Dedifferentiated amniotic fluid mesenchymal stem cell (primary cell): ENCODE measurements at regions not wholly inside any gene's neighbourhood (a gene's known extent, or its start where the extent isn't known, plus 50 kb on each side); places are given as distances from the start of the nearest gene placed in this dataset.
"Not testable (repeated sequence)": the region's sequence is repeated elsewhere in the genome, so short reads cannot be mapped to it uniquely, and the experiment has no call there.

Source experiments
- DNase-seq: peaks from one replicate; pipeline ENCODE4 v3.0.0-alpha.2; 2016; ENCODE audit errors: extremely low spot score

- not testable (repeated sequence) for DNase-seq
Observed at GRCh38 chr18:24624421-24624820, 164.0 kb downstream of the HRH4 start.

- DNase-seq = no peak
Observed at GRCh38 chr18:24627644-24628315, 167.3 kb downstream of the HRH4 start.

GRCh38 chr18:24628326-24628725, 167.9 kb downstream of the HRH4 start:
- no peak for DNase-seq

- no peak for DNase-seq
Observed at GRCh38 chr18:24629921-24630320, 169.5 kb downstream of the HRH4 start.

GRCh38 chr18:24630346-24630880, 170.0 kb downstream of the HRH4 start:
- DNase-seq = no peak

- DNase-seq = no peak
Observed at GRCh38 chr18:24631243-24632025, 171.0 kb downstream of the HRH4 start.

- no peak for DNase-seq
Observed at GRCh38 chr18:24632158-24632988, 171.9 kb downstream of the HRH4 start.

GRCh38 chr18:24633121-24633520, 172.7 kb downstream of the HRH4 start:
- DNase-seq = no peak

GRCh38 chr18:24649571-24649970, 189.1 kb downstream of the HRH4 start:
- DNase-seq = no peak

- DNase-seq = no peak
Observed at GRCh38 chr18:24651434-24651833, 191.0 kb downstream of the HRH4 start.

- no peak for DNase-seq
Observed at GRCh38 chr18:24656050-24656449, 195.6 kb downstream of the HRH4 start.

- no peak for DNase-seq
Observed at GRCh38 chr18:24656551-24657443, 196.4 kb downstream of the HRH4 start.

- no peak for DNase-seq
Observed at GRCh38 chr18:24657444-24657842, 197.0 kb downstream of the HRH4 start.

GRCh38 chr18:24658302-24658701, 197.9 kb downstream of the HRH4 start:
- DNase-seq = no peak

- DNase-seq = no peak
Observed at GRCh38 chr18:24659827-24660720, 199.6 kb downstream of the HRH4 start.

GRCh38 chr18:24660956-24661355, 200.5 kb downstream of the HRH4 start:
- DNase-seq = no peak

- no peak for DNase-seq
Observed at GRCh38 chr18:24662412-24662821, 202.0 kb downstream of the HRH4 start.

GRCh38 chr18:24663026-24663425, 202.6 kb downstream of the HRH4 start:
- no peak for DNase-seq

- DNase-seq = no peak
Observed at GRCh38 chr18:24669015-24669414, 208.6 kb downstream of the HRH4 start.

GRCh38 chr18:24669502-24669901, 209.1 kb downstream of the HRH4 start:
- no peak for DNase-seq
